ENCODE measurements at regions not wholly inside any gene's neighbourhood (a gene's known extent, or its start where the extent isn't known, plus 50 kb on each side); places are given as distances from the start of the nearest gene placed in this dataset.

GRCh38 chr12:95415451-95415850 lies 58.5 kb upstream of the METAP2 start:
- Histone ChIP-seq H3K4me3 (ENCODE audit: low read length in 2 of 2) (no peak overlapping the region), H2AK5ac (ENCODE audit: low read depth, low read length) (no peak overlapping the region), H4K91ac (ENCODE audit: low read depth, low read length, poor library complexity) (no peak overlapping the region), H2BK5ac (ENCODE audit: low read length) (no peak overlapping the region), H3K23ac (ENCODE audit: low read depth, low read length, poor library complexity) (no peak overlapping the region), H3K9me3 (replicated peaks in 1 of 2; ENCODE audit: control insufficient read depth in 2 of 2, insufficient read depth in 1 of 2, low read depth in 1 of 2, low read length in 2 of 2) (no peaks in the 10 kb centered on the region), H3K4me1 (ENCODE audit: control insufficient read depth in 2 of 2, insufficient read depth in 1 of 2, low read depth in 1 of 2, low read length in 2 of 2) (no peaks in the 10 kb centered on the region), H3K27ac (replicated peaks; ENCODE audit: low read length) (no peak overlapping the region), H4K8ac (ENCODE audit: low read depth, low read length) (no peak overlapping the region), H2BK12ac (ENCODE audit: low read length) (no peak overlapping the region), H3K27me3 (ENCODE audit: control insufficient read depth in 3 of 3, insufficient read depth in 3 of 3, low read depth in 1 of 3, low read length in 3 of 3) (peaks cover 0 to 10% (median 0%) of the 10 kb centered on the region in 3 experiments), H2BK15ac (ENCODE audit: low read length) (no peak overlapping the region), H3K4ac (ENCODE audit: low read length) (no peak overlapping the region), H3K4me2 (ENCODE audit: insufficient read depth, low read length, poor library complexity, severe bottlenecking) (no peak overlapping the region), H3K14ac (ENCODE audit: low read length) (no peak overlapping the region), H3K36me3 (replicated peaks in 1 of 2; ENCODE audit: control insufficient read depth in 2 of 2, insufficient read depth in 2 of 2, low read length in 2 of 2) (no peaks in the 10 kb centered on the region), H3K79me1 (ENCODE audit: low read depth, low read length) (no peaks in the 10 kb centered on the region), H2AFZ (ENCODE audit: low read length) (no peak overlapping the region), H3K9ac (ENCODE audit: low read depth, low read length, poor library complexity) (no peak overlapping the region), H2BK120ac (ENCODE audit: low read depth, low read length) (no peak overlapping the region), H3K18ac (ENCODE audit: low read length) (no peak overlapping the region)
- WGBS, 2 donors (ENCODE audit: extremely low coverage in 2 of 2, insufficient read length in 2 of 2, insufficient replicate concordance in 1 of 2), result no CpG with 5 or more reads among the region's 1 CpG
- no peak for DNase-seq (ENCODE audit: low spot score)

GRCh38 chr12:95416111-95416636 lies 57.8 kb upstream of the METAP2 start:
- Histone ChIP-seq H2BK15ac (ENCODE audit: low read length) (no peak overlapping the region), H3K4me2 (ENCODE audit: insufficient read depth, low read length, poor library complexity, severe bottlenecking) (no peak overlapping the region), H3K18ac (ENCODE audit: low read length) (no peak overlapping the region), H3K27ac (replicated peaks; ENCODE audit: low read length) (no peak overlapping the region), H3K9ac (ENCODE audit: low read depth, low read length, poor library complexity) (no peak overlapping the region), H3K23ac (ENCODE audit: low read depth, low read length, poor library complexity) (no peak overlapping the region), H4K8ac (ENCODE audit: low read depth, low read length) (no peak overlapping the region), H3K4me1 (ENCODE audit: control insufficient read depth in 2 of 2, insufficient read depth in 1 of 2, low read depth in 1 of 2, low read length in 2 of 2) (no peaks in the 10 kb centered on the region), H4K91ac (ENCODE audit: low read depth, low read length, poor library complexity) (no peak overlapping the region), H2BK12ac (ENCODE audit: low read length) (no peak overlapping the region), H2AFZ (ENCODE audit: low read length) (no peak overlapping the region), H2AK5ac (ENCODE audit: low read depth, low read length) (no peak overlapping the region), H2BK5ac (ENCODE audit: low read length) (no peak overlapping the region), H3K14ac (ENCODE audit: low read length) (no peak overlapping the region), H3K9me3 (replicated peaks in 1 of 2; ENCODE audit: control insufficient read depth in 2 of 2, insufficient read depth in 1 of 2, low read depth in 1 of 2, low read length in 2 of 2) (no peaks in the 10 kb centered on the region), H3K79me1 (ENCODE audit: low read depth, low read length) (no peaks in the 10 kb centered on the region), H3K4ac (ENCODE audit: low read length) (no peak overlapping the region), H3K4me3 (ENCODE audit: low read length in 2 of 2) (no peak overlapping the region), H2BK120ac (ENCODE audit: low read depth, low read length) (no peak overlapping the region), H3K27me3 (ENCODE audit: control insufficient read depth in 3 of 3, insufficient read depth in 3 of 3, low read depth in 1 of 3, low read length in 3 of 3) (peaks cover 0 to 10% (median 0%) of the 10 kb centered on the region in 3 experiments), H3K36me3 (replicated peaks in 1 of 2; ENCODE audit: control insufficient read depth in 2 of 2, insufficient read depth in 2 of 2, low read length in 2 of 2) (no peaks in the 10 kb centered on the region)
- DNase-seq (ENCODE audit: low spot score), result no peak
- WGBS, 2 donors (ENCODE audit: extremely low coverage in 2 of 2, insufficient read length in 2 of 2, insufficient replicate concordance in 1 of 2), result no CpG with 5 or more reads among the region's 5 CpGs

GRCh38 chr12:95417372-95417771 lies 56.6 kb upstream of the METAP2 start:
- DNase-seq (ENCODE audit: low spot score), result no peak
- WGBS, 2 donors (ENCODE audit: extremely low coverage in 2 of 2, insufficient read length in 2 of 2, insufficient replicate concordance in 1 of 2), result no CpG with 5 or more reads among the region's 2 CpGs
- Histone ChIP-seq H2BK15ac (ENCODE audit: low read length) (no peak overlapping the region), H2AK5ac (ENCODE audit: low read depth, low read length) (no peak overlapping the region), H3K23ac (ENCODE audit: low read depth, low read length, poor library complexity) (no peak overlapping the region), H3K4me1 (ENCODE audit: control insufficient read depth in 2 of 2, insufficient read depth in 1 of 2, low read depth in 1 of 2, low read length in 2 of 2) (no peaks in the 10 kb centered on the region), H4K8ac (ENCODE audit: low read depth, low read length) (no peak overlapping the region), H3K18ac (ENCODE audit: low read length) (no peak overlapping the region), H3K4ac (ENCODE audit: low read length) (no peak overlapping the region), H2BK12ac (ENCODE audit: low read length) (no peak overlapping the region), H3K9ac (ENCODE audit: low read depth, low read length, poor library complexity) (no peak overlapping the region), H2BK120ac (ENCODE audit: low read depth, low read length) (no peak overlapping the region), H3K79me1 (ENCODE audit: low read depth, low read length) (no peaks in the 10 kb centered on the region), H3K4me3 (ENCODE audit: low read length in 2 of 2) (no peak overlapping the region), H3K4me2 (ENCODE audit: insufficient read depth, low read length, poor library complexity, severe bottlenecking) (no peak overlapping the region), H3K27ac (replicated peaks; ENCODE audit: low read length) (no peak overlapping the region), H3K27me3 (ENCODE audit: control insufficient read depth in 3 of 3, insufficient read depth in 3 of 3, low read depth in 1 of 3, low read length in 3 of 3) (peaks cover 0 to under 1% (median 0%) of the 10 kb centered on the region in 3 experiments), H3K36me3 (replicated peaks in 1 of 2; ENCODE audit: control insufficient read depth in 2 of 2, insufficient read depth in 2 of 2, low read length in 2 of 2) (no peaks in the 10 kb centered on the region), H3K9me3 (replicated peaks in 1 of 2; ENCODE audit: control insufficient read depth in 2 of 2, insufficient read depth in 1 of 2, low read depth in 1 of 2, low read length in 2 of 2) (no peaks in the 10 kb centered on the region), H2AFZ (ENCODE audit: low read length) (no peak overlapping the region), H2BK5ac (ENCODE audit: low read length) (no peak overlapping the region), H3K14ac (ENCODE audit: low read length) (no peak overlapping the region), H4K91ac (ENCODE audit: low read depth, low read length, poor library complexity) (no peak overlapping the region)

GRCh38 chr12:95418142-95418541 lies 55.8 kb upstream of the METAP2 start:
- WGBS, 2 donors (ENCODE audit: extremely low coverage in 2 of 2, insufficient read length in 2 of 2, insufficient replicate concordance in 1 of 2), result no CpG with 5 or more reads among the region's 2 CpGs
- Histone ChIP-seq H2BK12ac (ENCODE audit: low read length) (no peak overlapping the region), H2AFZ (ENCODE audit: low read length) (no peak overlapping the region), H3K36me3 (replicated peaks in 1 of 2; ENCODE audit: control insufficient read depth in 2 of 2, insufficient read depth in 2 of 2, low read length in 2 of 2) (no peaks in the 10 kb centered on the region), H2BK5ac (ENCODE audit: low read length) (no peak overlapping the region), H3K4me1 (ENCODE audit: control insufficient read depth in 2 of 2, insufficient read depth in 1 of 2, low read depth in 1 of 2, low read length in 2 of 2) (no peaks in the 10 kb centered on the region), H3K79me1 (ENCODE audit: low read depth, low read length) (no peaks in the 10 kb centered on the region), H3K4me2 (ENCODE audit: insufficient read depth, low read length, poor library complexity, severe bottlenecking) (no peak overlapping the region), H3K4ac (ENCODE audit: low read length) (no peak overlapping the region), H4K91ac (ENCODE audit: low read depth, low read length, poor library complexity) (no peak overlapping the region), H3K18ac (ENCODE audit: low read length) (no peak overlapping the region), H4K8ac (ENCODE audit: low read depth, low read length) (no peak overlapping the region), H3K9ac (ENCODE audit: low read depth, low read length, poor library complexity) (no peak overlapping the region), H3K9me3 (replicated peaks in 1 of 2; ENCODE audit: control insufficient read depth in 2 of 2, insufficient read depth in 1 of 2, low read depth in 1 of 2, low read length in 2 of 2) (no peaks in the 10 kb centered on the region), H3K27ac (replicated peaks; ENCODE audit: low read length) (no peak overlapping the region), H3K4me3 (ENCODE audit: low read length in 2 of 2) (no peak overlapping the region), H2BK15ac (ENCODE audit: low read length) (no peak overlapping the region), H3K23ac (ENCODE audit: low read depth, low read length, poor library complexity) (no peak overlapping the region), H2BK120ac (ENCODE audit: low read depth, low read length) (no peak overlapping the region), H3K14ac (ENCODE audit: low read length) (no peak overlapping the region), H3K27me3 (ENCODE audit: control insufficient read depth in 3 of 3, insufficient read depth in 3 of 3, low read depth in 1 of 3, low read length in 3 of 3) (no peaks in the 10 kb centered on the region), H2AK5ac (ENCODE audit: low read depth, low read length) (no peak overlapping the region)
- no peak for DNase-seq (ENCODE audit: low spot score)
